ENCODE measurements at regions not wholly inside any gene's neighbourhood (a gene's known extent, or its start where the extent isn't known, plus 50 kb on each side); places are given as distances from the start of the nearest gene placed in this dataset.
A peak's percentile ranks its signal among the peaks of the same experiment; 100 is the strongest.

GRCh38 chr7:15985587-15986384 lies 299.3 kb upstream of the MEOX2 start:
- FAIRE-seq, result no peak
- H3K9me3 ChIP-seq (ENCODE audit: control insufficient read depth in 2 of 3, insufficient read depth in 1 of 3, low read length in 3 of 3), result no peaks in the 10 kb centered on the region
- intact Hi-C loops (cut with DNase I), result no loop called here

GRCh38 chr7:15977663-15978062 lies 291.2 kb upstream of the MEOX2 start:
- no peak overlapping the region for H3K27ac ChIP-seq (ENCODE audit: low read depth in 2 of 2, low read length in 2 of 2)
- no peak for DNase-seq
- TF ChIP-seq, protein P1, sequence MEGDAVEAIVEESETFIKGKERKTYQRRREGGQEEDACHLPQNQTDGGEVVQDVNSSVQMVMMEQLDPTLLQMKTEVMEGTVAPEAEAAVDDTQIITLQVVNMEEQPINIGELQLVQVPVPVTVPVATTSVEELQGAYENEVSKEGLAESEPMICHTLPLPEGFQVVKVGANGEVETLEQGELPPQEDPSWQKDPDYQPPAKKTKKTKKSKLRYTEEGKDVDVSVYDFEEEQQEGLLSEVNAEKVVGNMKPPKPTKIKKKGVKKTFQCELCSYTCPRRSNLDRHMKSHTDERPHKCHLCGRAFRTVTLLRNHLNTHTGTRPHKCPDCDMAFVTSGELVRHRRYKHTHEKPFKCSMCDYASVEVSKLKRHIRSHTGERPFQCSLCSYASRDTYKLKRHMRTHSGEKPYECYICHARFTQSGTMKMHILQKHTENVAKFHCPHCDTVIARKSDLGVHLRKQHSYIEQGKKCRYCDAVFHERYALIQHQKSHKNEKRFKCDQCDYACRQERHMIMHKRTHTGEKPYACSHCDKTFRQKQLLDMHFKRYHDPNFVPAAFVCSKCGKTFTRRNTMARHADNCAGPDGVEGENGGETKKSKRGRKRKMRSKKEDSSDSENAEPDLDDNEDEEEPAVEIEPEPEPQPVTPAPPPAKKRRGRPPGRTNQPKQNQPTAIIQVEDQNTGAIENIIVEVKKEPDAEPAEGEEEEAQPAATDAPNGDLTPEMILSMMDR (IDR thresholded peaks at IDR 0.05; ENCODE audit: borderline replicate concordance, extremely low read depth, insufficient read depth), result no peak
- H3K36me3 ChIP-seq (ENCODE audit: control insufficient read depth in 2 of 3, insufficient read depth in 3 of 3, low read length in 3 of 3), result no peaks in the 10 kb centered on the region
- H3K4me3 ChIP-seq (ENCODE audit: low read length in 3 of 3), result no peak overlapping the region
- no peak overlapping the region for H3K9ac ChIP-seq (ENCODE audit: low read length in 3 of 3)
- no peak for FAIRE-seq
- no peaks in the 10 kb centered on the region for H3K9me3 ChIP-seq (ENCODE audit: control insufficient read depth in 2 of 3, insufficient read depth in 1 of 3, low read length in 3 of 3)
- H3K4me1 ChIP-seq (ENCODE audit: control insufficient read depth in 2 of 3, insufficient read depth in 2 of 3, low read depth in 1 of 3, low read length in 3 of 3), result no peaks in the 10 kb centered on the region
- intact Hi-C loops (cut with DNase I), result no loop called here
- H3K27me3 ChIP-seq (ENCODE audit: control insufficient read depth, insufficient read depth, low read length), result no peaks in the 10 kb centered on the region

More at GRCh38 chr7:15985587-15986384, 299.3 kb upstream of the MEOX2 start:
- Histone ChIP-seq H3K36me3 (ENCODE audit: control insufficient read depth in 2 of 3, insufficient read depth in 3 of 3, low read length in 3 of 3) (no peaks in the 10 kb centered on the region), H3K27me3 (ENCODE audit: control insufficient read depth, insufficient read depth, low read length) (no peaks in the 10 kb centered on the region), H3K27ac (ENCODE audit: low read depth in 2 of 2, low read length in 2 of 2) (no peak overlapping the region), H3K4me3 (ENCODE audit: low read length in 3 of 3) (no peak overlapping the region), H3K9ac (ENCODE audit: low read length in 3 of 3) (no peak overlapping the region), H3K4me1 (ENCODE audit: control insufficient read depth in 2 of 3, insufficient read depth in 2 of 3, low read depth in 1 of 3, low read length in 3 of 3) (no peaks in the 10 kb centered on the region)
- no peak for DNase-seq
- TF ChIP-seq, protein P1 (IDR thresholded peaks at IDR 0.05; ENCODE audit: borderline replicate concordance, extremely low read depth, insufficient read depth), result no peak

- no peak overlapping the region for H3K9ac ChIP-seq (ENCODE audit: low read length in 3 of 3)
- no peaks in the 10 kb centered on the region for H3K4me1 ChIP-seq (ENCODE audit: control insufficient read depth in 2 of 3, insufficient read depth in 2 of 3, low read depth in 1 of 3, low read length in 3 of 3)
- H3K27me3 ChIP-seq (ENCODE audit: control insufficient read depth, insufficient read depth, low read length), result no peaks in the 10 kb centered on the region
- intact Hi-C loops (cut with DNase I), result no loop called here
- TF ChIP-seq, protein P1 (IDR thresholded peaks at IDR 0.05; ENCODE audit: borderline replicate concordance, extremely low read depth, insufficient read depth), result no peak
- H3K27ac ChIP-seq (ENCODE audit: low read depth in 2 of 2, low read length in 2 of 2), result no peak overlapping the region
- peak in 2 of 5 donors; percentile 9 to 45 for DNase-seq
- H3K4me3 ChIP-seq (ENCODE audit: low read length in 3 of 3), result no peak overlapping the region
- H3K9me3 ChIP-seq (ENCODE audit: control insufficient read depth in 2 of 3, insufficient read depth in 1 of 3, low read length in 3 of 3), result no peaks in the 10 kb centered on the region
- no peak for FAIRE-seq
- no peaks in the 10 kb centered on the region for H3K36me3 ChIP-seq (ENCODE audit: control insufficient read depth in 2 of 3, insufficient read depth in 3 of 3, low read length in 3 of 3)
These were observed 286.4 kb upstream of the MEOX2 start for GRCh38 chr7:15972862-15973275.

Data from kidney (tissue), 13 donors.